ENCODE measurements at regions not wholly inside any gene's neighbourhood (a gene's known extent, or its start where the extent isn't known, plus 50 kb on each side); places are given as distances from the start of the nearest gene placed in this dataset.

DNA sequence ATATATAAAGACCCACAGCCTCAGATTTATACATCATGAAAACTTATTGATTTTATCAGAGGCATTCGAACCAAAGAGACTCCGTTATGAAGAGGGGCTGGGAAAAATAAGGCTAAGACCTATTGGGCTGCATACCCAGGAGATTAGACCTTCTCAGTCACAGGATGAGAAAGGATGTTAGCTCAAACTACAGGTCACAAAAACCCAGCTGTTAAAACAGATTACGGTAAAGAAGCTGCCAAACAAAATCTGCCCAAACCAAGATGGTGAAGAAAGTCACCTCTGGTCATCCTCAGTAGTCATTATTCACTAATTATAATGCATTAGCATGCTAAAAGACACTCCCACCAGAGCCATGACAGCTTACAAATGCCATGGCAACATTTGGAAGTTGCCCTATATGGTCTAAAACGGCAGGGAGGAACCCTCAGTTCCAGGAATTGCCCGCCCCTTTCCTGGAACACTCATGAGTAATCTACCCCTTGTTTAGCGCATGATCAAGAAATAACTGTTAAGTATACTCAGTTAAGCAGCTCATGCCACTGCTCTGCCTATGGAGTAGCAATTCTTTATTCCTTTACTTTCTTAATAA, 362.5 kb upstream of the PCDH15 start:
- TF ChIP-seq EZH2 (IDR thresholded peaks at IDR 0.05; ENCODE audit: low read length, unreplicated experiment) = no peak
- no peak for TF ChIP-seq CTCF (conservative IDR thresholded peaks at IDR 0.05; ENCODE audit: low read depth, low read length)
- TF ChIP-seq EZH2phosphoT487 (IDR thresholded peaks at IDR 0.05; ENCODE audit: borderline replicate concordance, low read length) = no peak
